ENCODE measurements at regions not wholly inside any gene's neighbourhood (a gene's known extent, or its start where the extent isn't known, plus 50 kb on each side); places are given as distances from the start of the nearest gene placed in this dataset.

- Histone ChIP-seq H3K27ac (ENCODE audit: low read depth in 1 of 2, low read length in 2 of 2) (no peak overlapping the region), H3K27me3 (ENCODE audit: control insufficient read depth in 2 of 2, insufficient read depth in 2 of 2, low read length in 2 of 2) (no peaks in the 10 kb centered on the region), H3K4me3 (replicated peaks in 1 of 3; ENCODE audit: low read depth in 2 of 3, low read length in 3 of 3) (no peak overlapping the region), H2AFZ (ENCODE audit: insufficient read depth, low read depth, low read length, poor library complexity, severe bottlenecking) (no peak overlapping the region), H3K9me3 (replicated peaks in 1 of 2; ENCODE audit: control insufficient read depth in 1 of 2, insufficient read depth in 1 of 2, low read length in 2 of 2) (no peaks in the 10 kb centered on the region), H3K36me3 (replicated peaks in 1 of 2; ENCODE audit: control insufficient read depth in 1 of 2, insufficient read depth in 2 of 2, low read length in 2 of 2) (no peaks in the 10 kb centered on the region), H3K4me1 (ENCODE audit: control insufficient read depth in 1 of 2, insufficient read depth in 2 of 2, low read length in 2 of 2) (no peaks in the 10 kb centered on the region), H3K4me2 (replicated peaks; ENCODE audit: extremely low read depth, low read length, poor library complexity, severe bottlenecking) (no peak overlapping the region), H3K79me2 (ENCODE audit: insufficient read depth, low read length) (no peaks in the 10 kb centered on the region), H3K9ac (ENCODE audit: insufficient read depth, low read length, poor library complexity, severe bottlenecking) (no peak overlapping the region), H4K20me1 (ENCODE audit: insufficient read depth, low read length) (no peaks in the 10 kb centered on the region)
- TF ChIP-seq CTCF (IDR thresholded peaks at IDR 0.05): no peak
- WGBS (ENCODE audit: insufficient coverage): 95% methylated on average over 3 of the region's 3 CpGs
- H3K36me3 Mint-ChIP-seq: no peaks in the 10 kb centered on the region
- H3K27ac Mint-ChIP-seq: no peak overlapping the region
- no peaks in the 10 kb centered on the region for H3K27me3 Mint-ChIP-seq (ENCODE audit: low read depth in 3 of 3)
- H3K4me1 Mint-ChIP-seq: no peaks in the 10 kb centered on the region
- intact Hi-C loops (cut with micrococcal nuclease): no loop called here
- peaks cover 0 to 6% (median 0%) of the 10 kb centered on the region in 7 donors for H3K9me3 Mint-ChIP-seq
- no peak for DNase-seq
- no peak overlapping the region for H3K4me3 Mint-ChIP-seq
Observed at GRCh38 chr5:164728733-164729132, 1223.3 kb downstream of the MAT2B start.

DNA sequence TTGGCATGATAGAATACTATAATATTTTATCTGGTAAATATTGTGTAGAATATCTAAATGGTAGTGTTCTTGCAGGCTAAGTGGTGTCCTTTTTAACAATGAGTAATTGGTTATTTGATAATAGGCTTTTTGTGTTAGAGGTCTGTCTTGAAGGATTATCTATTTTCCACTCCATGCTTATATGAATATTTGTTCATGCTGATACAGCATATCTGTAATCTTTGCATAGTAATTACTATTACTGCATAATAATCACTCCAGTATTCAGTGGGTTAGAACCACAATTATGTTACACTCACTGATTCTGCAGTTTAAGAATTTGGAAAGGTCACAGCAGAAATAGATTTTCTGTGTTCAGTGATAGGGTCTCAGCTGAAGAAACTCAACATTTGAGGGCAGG, 1229.9 kb downstream of the MAT2B start:
- Histone ChIP-seq H3K79me2 (ENCODE audit: insufficient read depth, low read length) (no peaks in the 10 kb centered on the region), H4K20me1 (ENCODE audit: insufficient read depth, low read length) (no peaks in the 10 kb centered on the region), H3K27me3 (ENCODE audit: control insufficient read depth in 2 of 2, insufficient read depth in 2 of 2, low read length in 2 of 2) (no peaks in the 10 kb centered on the region), H3K4me3 (replicated peaks in 1 of 3; ENCODE audit: low read depth in 2 of 3, low read length in 3 of 3) (no peak overlapping the region), H3K4me1 (ENCODE audit: control insufficient read depth in 1 of 2, insufficient read depth in 2 of 2, low read length in 2 of 2) (no peaks in the 10 kb centered on the region), H3K36me3 (replicated peaks in 1 of 2; ENCODE audit: control insufficient read depth in 1 of 2, insufficient read depth in 2 of 2, low read length in 2 of 2) (no peaks in the 10 kb centered on the region), H3K9ac (ENCODE audit: insufficient read depth, low read length, poor library complexity, severe bottlenecking) (no peak overlapping the region), H3K9me3 (replicated peaks in 1 of 2; ENCODE audit: control insufficient read depth in 1 of 2, insufficient read depth in 1 of 2, low read length in 2 of 2) (peaks cover 0 to 3% of the 10 kb centered on the region in 2 donors), H3K4me2 (replicated peaks; ENCODE audit: extremely low read depth, low read length, poor library complexity, severe bottlenecking) (no peak overlapping the region), H3K27ac (ENCODE audit: low read depth in 1 of 2, low read length in 2 of 2) (no peak overlapping the region), H2AFZ (ENCODE audit: insufficient read depth, low read depth, low read length, poor library complexity, severe bottlenecking) (no peak overlapping the region)
- Mint-ChIP-seq H3K4me1 (no peaks in the 10 kb centered on the region), H3K27me3 (ENCODE audit: low read depth in 3 of 3) (peaks cover 0 to 2% (median 0%) of the 10 kb centered on the region in 3 donors), H3K4me3 (no peak overlapping the region), H3K9me3 (peaks cover 0 to 11% (median 2%) of the 10 kb centered on the region in 7 donors), H3K36me3 (no peaks in the 10 kb centered on the region), H3K27ac (no peak overlapping the region)
- no peak for TF ChIP-seq CTCF (IDR thresholded peaks at IDR 0.05)
- intact Hi-C loops (cut with micrococcal nuclease): no loop called here
- DNase-seq: no peak

Data from CD14-positive monocyte (primary cell).